ENCODE measurements at regions not wholly inside any gene's neighbourhood (a gene's known extent, or its start where the extent isn't known, plus 50 kb on each side); places are given as distances from the start of the nearest gene placed in this dataset.
"Not testable (repeated sequence)": the region's sequence is repeated elsewhere in the genome, so short reads cannot be mapped to it uniquely, and the experiment has no call there.

DNA sequence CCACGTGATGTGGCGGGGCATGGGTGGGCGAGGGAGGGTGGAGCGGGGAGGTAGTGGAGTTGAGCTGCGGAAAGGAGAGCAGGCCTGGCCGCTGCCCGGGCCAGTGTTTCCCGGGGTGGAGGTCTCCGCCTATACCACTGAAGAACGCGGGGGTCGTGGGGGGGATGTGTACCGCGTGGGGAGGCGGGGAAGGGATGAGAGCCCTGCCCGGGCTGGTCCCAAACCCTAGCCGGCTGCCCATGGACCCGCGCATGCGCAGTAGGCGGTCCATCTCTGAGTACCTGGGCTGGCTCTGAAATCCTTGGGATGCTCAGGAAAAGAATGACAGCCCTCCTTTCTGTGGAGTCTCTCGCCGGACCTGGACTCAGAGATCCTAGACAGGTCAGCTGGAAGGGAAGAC is 3927.8 kb upstream of the OR11H1 start:
- not testable (repeated sequence) for H3K4me1 Mint-ChIP-seq (ENCODE audit: low read depth); H3K36me3 Mint-ChIP-seq; H3K27me3 Mint-ChIP-seq; H3K4me3 Mint-ChIP-seq; H3K27ac Mint-ChIP-seq
- H3K9me3 Mint-ChIP-seq (ENCODE audit: low read depth), result peaks cover 24% of the 10 kb centered on the region

DNA sequence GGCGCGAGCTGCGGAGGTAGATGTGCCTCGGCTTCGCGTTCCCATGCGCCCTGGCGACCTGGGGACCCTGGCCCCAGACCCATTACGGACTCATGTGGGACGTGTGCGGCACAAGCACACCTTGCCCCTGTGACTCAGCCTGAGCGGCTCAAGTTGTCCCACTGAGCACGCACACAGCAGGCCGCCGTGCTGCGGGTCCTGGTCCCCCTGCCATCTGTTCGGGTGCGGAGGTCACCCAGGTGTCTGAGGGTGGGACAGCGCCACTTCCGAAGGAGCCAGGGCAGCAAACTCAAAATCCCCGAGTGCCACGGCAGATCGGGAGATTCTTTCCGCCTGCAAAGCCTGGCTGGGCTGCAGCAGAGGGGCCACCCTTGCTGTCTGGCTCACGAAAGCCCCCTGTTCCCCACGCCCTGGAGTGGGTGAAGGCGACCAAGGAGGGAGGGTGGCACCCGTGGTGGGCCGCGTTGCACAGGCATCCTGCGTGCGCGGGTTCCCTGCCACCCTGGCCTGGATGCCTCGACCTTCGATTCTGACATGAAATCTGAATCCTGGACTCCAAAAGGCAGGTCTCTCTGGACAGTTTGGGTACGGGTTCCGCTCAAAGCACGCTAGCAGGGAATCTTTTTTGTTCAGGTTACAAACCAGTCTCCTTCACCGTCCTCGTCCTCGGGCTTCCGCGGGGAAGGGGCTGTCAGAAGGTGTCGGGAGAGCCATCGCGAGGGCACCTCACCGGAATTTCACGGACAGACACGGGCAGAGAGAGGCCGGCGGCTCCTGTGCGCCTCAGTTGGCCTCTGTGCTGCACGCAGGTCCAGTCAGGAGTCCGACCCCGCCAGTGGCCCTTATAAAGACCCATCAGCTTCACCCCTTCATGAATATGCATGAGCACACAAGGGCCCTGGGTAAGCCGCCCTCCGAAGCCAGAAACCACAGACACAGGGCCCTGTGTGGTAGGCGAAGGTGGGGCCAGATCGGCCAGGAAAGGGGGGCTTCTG is 3926.8 kb upstream of the OR11H1 start:
- H3K27me3 Mint-ChIP-seq; H3K27ac Mint-ChIP-seq; H3K4me1 Mint-ChIP-seq (ENCODE audit: low read depth); H3K4me3 Mint-ChIP-seq; H3K36me3 Mint-ChIP-seq: not testable (repeated sequence)
- peaks cover 24% of the 10 kb centered on the region for H3K9me3 Mint-ChIP-seq (ENCODE audit: low read depth)

GRCh38 chr22:11604635-11605395 is 3923.2 kb upstream of the OR11H1 start:
- peaks cover 24% of the 10 kb centered on the region for H3K9me3 Mint-ChIP-seq (ENCODE audit: low read depth)
- not testable (repeated sequence) for H3K27ac Mint-ChIP-seq; H3K4me1 Mint-ChIP-seq (ENCODE audit: low read depth); H3K4me3 Mint-ChIP-seq; H3K36me3 Mint-ChIP-seq; H3K27me3 Mint-ChIP-seq

DNA sequence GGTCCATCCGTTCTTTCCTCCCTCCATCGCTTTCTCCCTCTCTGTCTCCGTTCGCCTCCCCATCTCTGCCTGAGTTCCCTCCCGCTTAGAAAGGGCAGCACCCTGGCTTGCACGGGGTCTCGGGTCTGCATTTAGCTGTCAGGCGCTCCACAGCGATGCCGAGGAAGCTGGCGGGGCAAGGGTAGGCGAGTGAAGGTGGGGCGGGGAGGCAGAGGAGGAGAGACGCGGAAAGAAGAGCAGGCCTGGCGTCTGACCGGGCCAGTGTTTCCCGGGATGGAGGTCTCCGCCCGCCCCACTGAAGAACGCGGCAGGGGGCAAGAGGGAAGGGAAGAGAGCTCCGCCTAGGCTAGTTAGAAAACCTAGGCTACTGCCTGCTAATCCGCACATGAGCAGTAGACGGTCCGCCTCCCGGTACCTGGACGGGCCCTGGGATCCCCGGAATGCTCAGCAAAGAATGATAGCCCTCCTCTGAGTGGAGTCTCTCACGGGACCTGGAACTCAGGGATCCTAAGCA is 3922.5 kb upstream of the OR11H1 start:
- Mint-ChIP-seq H3K27ac (no peak overlapping the region), H3K9me3 (ENCODE audit: low read depth) (peaks cover 28% of the 10 kb centered on the region), H3K36me3 (no peaks in the 10 kb centered on the region), H3K4me1 (ENCODE audit: low read depth) (no peaks in the 10 kb centered on the region), H3K27me3 (no peaks in the 10 kb centered on the region), H3K4me3 (no peak overlapping the region)

- not testable (repeated sequence) for H3K27ac Mint-ChIP-seq; H3K4me1 Mint-ChIP-seq (ENCODE audit: low read depth); H3K4me3 Mint-ChIP-seq; H3K27me3 Mint-ChIP-seq; H3K36me3 Mint-ChIP-seq
- peaks cover 33% of the 10 kb centered on the region for H3K9me3 Mint-ChIP-seq (ENCODE audit: low read depth)
These were observed 3921.7 kb upstream of the OR11H1 start for GRCh38 chr22:11606047-11607000.

- H3K27me3 Mint-ChIP-seq; H3K4me1 Mint-ChIP-seq (ENCODE audit: low read depth); H3K4me3 Mint-ChIP-seq; H3K36me3 Mint-ChIP-seq; H3K27ac Mint-ChIP-seq: not testable (repeated sequence)
- peaks cover 37% of the 10 kb centered on the region for H3K9me3 Mint-ChIP-seq (ENCODE audit: low read depth)
These were observed 3920.8 kb upstream of the OR11H1 start for GRCh38 chr22:11607215-11607614.

- H3K9me3 Mint-ChIP-seq (ENCODE audit: low read depth), result peaks cover 26% of the 10 kb centered on the region
- H3K4me3 Mint-ChIP-seq; H3K4me1 Mint-ChIP-seq (ENCODE audit: low read depth); H3K27me3 Mint-ChIP-seq; H3K36me3 Mint-ChIP-seq; H3K27ac Mint-ChIP-seq: not testable (repeated sequence)
These were observed 3919.5 kb upstream of the OR11H1 start for GRCh38 chr22:11608486-11608885.

DNA sequence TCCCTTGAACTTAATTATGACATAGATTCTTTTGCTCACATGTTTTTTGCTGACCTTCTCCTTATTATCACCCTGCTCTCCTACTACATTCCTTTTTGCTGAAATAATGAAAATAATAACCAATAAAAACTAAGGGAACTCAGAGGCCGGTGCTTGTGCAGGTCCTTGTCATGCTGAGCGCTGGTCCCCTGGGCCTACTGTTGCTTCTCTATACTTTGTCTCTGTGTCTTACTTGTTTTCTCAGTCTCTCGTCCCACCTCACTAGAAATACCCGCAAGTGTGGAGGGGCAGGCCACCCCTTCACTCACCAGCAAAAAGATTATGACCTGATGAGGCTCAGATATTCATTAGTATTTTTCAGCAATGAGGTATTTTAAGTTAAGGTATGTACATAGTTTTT is 3918.8 kb upstream of the OR11H1 start:
- H3K4me1 Mint-ChIP-seq (ENCODE audit: low read depth); H3K27ac Mint-ChIP-seq: not testable (repeated sequence)

DNA sequence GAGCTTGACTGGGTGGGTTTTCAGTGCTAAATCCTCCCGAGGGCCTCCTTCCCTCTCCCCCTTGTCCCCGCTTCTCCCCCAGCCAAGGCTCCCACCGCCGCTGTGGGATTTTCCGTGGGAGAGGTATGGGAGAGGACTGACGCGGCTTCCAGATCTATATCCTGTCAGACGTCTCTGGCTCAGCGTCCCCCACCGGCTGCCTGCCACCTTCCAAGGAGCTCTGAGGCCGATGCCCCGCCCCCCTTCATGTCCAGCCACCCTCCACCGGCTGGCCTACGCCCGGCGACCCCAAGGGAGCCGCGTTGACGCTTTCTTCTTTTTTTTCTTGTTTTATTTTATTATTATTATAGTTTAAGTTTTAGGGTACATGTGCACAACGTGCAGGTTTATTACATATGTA is 3916.7 kb upstream of the OR11H1 start:
- H3K4me3 Mint-ChIP-seq; H3K36me3 Mint-ChIP-seq; H3K27ac Mint-ChIP-seq; H3K4me1 Mint-ChIP-seq (ENCODE audit: low read depth); H3K27me3 Mint-ChIP-seq: not testable (repeated sequence)
- H3K9me3 Mint-ChIP-seq (ENCODE audit: low read depth), result peaks cover 30% of the 10 kb centered on the region

More for the DNA sequence above, 3918.8 kb upstream of the OR11H1 start:
- H3K36me3 Mint-ChIP-seq, H3K4me3 Mint-ChIP-seq, H3K27me3 Mint-ChIP-seq: not testable (repeated sequence)
- peaks cover 20% of the 10 kb centered on the region for H3K9me3 Mint-ChIP-seq (ENCODE audit: low read depth)

- not testable (repeated sequence) for H3K36me3 Mint-ChIP-seq; H3K27me3 Mint-ChIP-seq; H3K4me3 Mint-ChIP-seq; H3K27ac Mint-ChIP-seq; H3K4me1 Mint-ChIP-seq (ENCODE audit: low read depth)
- peaks cover 33% of the 10 kb centered on the region for H3K9me3 Mint-ChIP-seq (ENCODE audit: low read depth)
These were observed 3916.1 kb upstream of the OR11H1 start for GRCh38 chr22:11611876-11612275.

- H3K27ac Mint-ChIP-seq; H3K4me3 Mint-ChIP-seq; H3K36me3 Mint-ChIP-seq; H3K4me1 Mint-ChIP-seq (ENCODE audit: low read depth); H3K27me3 Mint-ChIP-seq: not testable (repeated sequence)
- peaks cover 39% of the 10 kb centered on the region for H3K9me3 Mint-ChIP-seq (ENCODE audit: low read depth)
These were observed 3914.7 kb upstream of the OR11H1 start for GRCh38 chr22:11613081-11613897.

DNA sequence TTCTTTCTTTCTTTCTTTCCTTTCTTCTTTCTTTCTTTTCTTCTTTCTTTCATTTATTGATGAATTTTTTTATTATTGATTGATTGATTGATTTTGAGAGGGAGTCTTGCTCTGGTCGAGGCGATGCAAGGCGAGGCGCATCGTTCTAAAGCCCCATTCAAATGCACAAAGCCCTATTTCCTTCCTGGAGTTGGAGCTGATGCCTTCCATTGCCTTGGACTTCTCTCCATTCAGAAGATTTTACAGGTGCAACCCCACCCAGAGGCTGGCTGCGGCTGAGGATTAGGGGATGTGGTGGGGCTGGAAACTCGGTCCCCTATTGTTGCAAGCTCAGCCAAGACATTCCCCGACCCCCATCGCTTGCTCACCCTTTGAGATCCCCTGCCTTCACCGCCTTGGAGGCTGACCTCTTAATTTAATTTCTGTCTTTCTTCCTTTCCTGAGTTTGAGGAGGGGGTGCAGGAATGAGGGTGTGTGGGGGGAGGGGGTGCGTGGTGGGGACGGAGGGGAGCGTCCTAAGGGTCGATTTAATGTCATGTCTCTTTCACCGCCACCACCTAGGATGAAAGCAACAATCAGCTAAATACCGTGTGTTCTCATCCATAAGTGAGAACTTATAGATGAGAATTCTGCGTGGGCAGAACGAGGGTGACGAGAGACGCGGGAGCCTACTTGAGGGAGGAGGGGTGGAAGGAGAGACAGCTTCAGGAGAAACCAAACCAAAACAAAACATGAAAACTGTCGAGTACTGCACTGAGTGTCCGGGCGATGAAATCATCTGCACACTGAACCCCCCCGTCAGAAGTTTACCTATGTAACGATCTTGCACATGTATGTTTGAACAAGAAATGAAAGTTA is 3913.9 kb upstream of the OR11H1 start:
- Mint-ChIP-seq H3K9me3 (ENCODE audit: low read depth) (peaks cover 42% of the 10 kb centered on the region), H3K27me3 (no peaks in the 10 kb centered on the region), H3K27ac (no peak overlapping the region), H3K4me3 (no peak overlapping the region), H3K4me1 (ENCODE audit: low read depth) (no peaks in the 10 kb centered on the region), H3K36me3 (peaks cover 6% of the 10 kb centered on the region)

- not testable (repeated sequence) for H3K4me3 Mint-ChIP-seq; H3K27me3 Mint-ChIP-seq; H3K27ac Mint-ChIP-seq; H3K36me3 Mint-ChIP-seq; H3K4me1 Mint-ChIP-seq (ENCODE audit: low read depth)
- H3K9me3 Mint-ChIP-seq (ENCODE audit: low read depth), result peaks cover 47% of the 10 kb centered on the region
These were observed 3913.1 kb upstream of the OR11H1 start for GRCh38 chr22:11614798-11615433.

Data from activated naive CD8-positive, alpha-beta T cell (primary cell).